ENCODE measurements at regions not wholly inside any gene's neighbourhood (a gene's known extent, or its start where the extent isn't known, plus 50 kb on each side); places are given as distances from the start of the nearest gene placed in this dataset.

GRCh38 chr13:40408602-40409001, 257.8 kb downstream of the FOXO1 start:
- no peak for DNase-seq (ENCODE audit: low spot score, unreplicated experiment)
- Mint-ChIP-seq H3K27me3 (peaks cover 6% of the 10 kb centered on the region), H3K4me3 (ENCODE audit: low read depth) (no peak overlapping the region), H3K36me3 (ENCODE audit: insufficient read depth) (no peaks in the 10 kb centered on the region), H3K4me1 (ENCODE audit: low read depth) (no peaks in the 10 kb centered on the region), H3K9me3 (ENCODE audit: low read depth) (peaks cover 3% of the 10 kb centered on the region), H3K27ac (no peak overlapping the region)
- TF ChIP-seq CTCF (IDR thresholded peaks at IDR 0.05; ENCODE audit: unreplicated experiment), result no peak

GRCh38 chr13:40409278-40409677, 257.2 kb downstream of the FOXO1 start:
- no peak for TF ChIP-seq CTCF (IDR thresholded peaks at IDR 0.05; ENCODE audit: unreplicated experiment)
- Mint-ChIP-seq H3K9me3 (ENCODE audit: low read depth) (peaks cover 3% of the 10 kb centered on the region), H3K4me1 (ENCODE audit: low read depth) (no peaks in the 10 kb centered on the region), H3K27me3 (peaks cover 6% of the 10 kb centered on the region), H3K27ac (no peak overlapping the region), H3K4me3 (ENCODE audit: low read depth) (no peak overlapping the region), H3K36me3 (ENCODE audit: insufficient read depth) (no peaks in the 10 kb centered on the region)
- no peak for DNase-seq (ENCODE audit: low spot score, unreplicated experiment)

- peaks cover 3% of the 10 kb centered on the region for H3K9me3 Mint-ChIP-seq (ENCODE audit: low read depth)
- H3K27me3 Mint-ChIP-seq, result peaks cover under 1% of the 10 kb centered on the region
- H3K4me1 Mint-ChIP-seq (ENCODE audit: low read depth), result no peaks in the 10 kb centered on the region
- no peak overlapping the region for H3K4me3 Mint-ChIP-seq (ENCODE audit: low read depth)
- TF ChIP-seq CTCF (IDR thresholded peaks at IDR 0.05; ENCODE audit: unreplicated experiment), result no peak
- no peak for DNase-seq (ENCODE audit: low spot score, unreplicated experiment)
- H3K27ac Mint-ChIP-seq, result no peak overlapping the region
- H3K36me3 Mint-ChIP-seq (ENCODE audit: insufficient read depth), result no peaks in the 10 kb centered on the region
Observed at GRCh38 chr13:40410315-40410714, 256.1 kb downstream of the FOXO1 start.

- Mint-ChIP-seq H3K27me3 (no peaks in the 10 kb centered on the region), H3K36me3 (ENCODE audit: insufficient read depth) (no peaks in the 10 kb centered on the region), H3K9me3 (ENCODE audit: low read depth) (peaks cover 3% of the 10 kb centered on the region), H3K4me3 (ENCODE audit: low read depth) (no peak overlapping the region), H3K4me1 (ENCODE audit: low read depth) (no peaks in the 10 kb centered on the region), H3K27ac (no peak overlapping the region)
- no peak for TF ChIP-seq CTCF (IDR thresholded peaks at IDR 0.05; ENCODE audit: unreplicated experiment)
- no peak for DNase-seq (ENCODE audit: low spot score, unreplicated experiment)
Observed at GRCh38 chr13:40420160-40420740, 246.2 kb downstream of the FOXO1 start.

DNA sequence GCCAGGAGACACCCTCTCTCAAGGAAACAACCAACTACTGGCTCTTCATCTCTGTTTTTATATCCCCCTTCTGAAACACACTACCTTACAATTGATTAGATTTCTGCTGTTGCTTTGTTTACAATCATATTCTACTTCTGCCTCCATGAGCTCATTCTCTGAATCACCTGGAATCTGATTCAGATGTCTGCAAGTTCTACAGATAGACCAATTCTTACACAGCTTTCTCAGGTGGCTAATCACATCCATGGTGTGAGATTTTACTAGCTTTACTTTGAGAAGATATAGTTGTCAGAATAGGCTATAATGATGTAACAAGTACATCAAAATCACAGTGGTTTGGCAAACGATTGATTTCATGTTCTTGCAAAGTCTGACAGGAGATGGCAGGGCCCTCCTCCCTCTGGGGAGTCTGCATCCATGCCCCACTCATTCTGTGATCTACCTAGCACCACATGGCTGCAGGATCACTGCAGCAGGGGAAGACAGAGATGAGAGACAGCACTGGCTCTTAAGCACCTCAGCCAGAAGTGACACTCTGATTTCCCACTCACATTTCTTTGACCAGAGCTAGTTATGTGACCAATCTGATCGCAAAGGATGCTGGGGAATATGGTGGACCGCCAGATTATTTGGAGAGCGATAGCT, 243.7 kb downstream of the FOXO1 start:
- Mint-ChIP-seq H3K4me3 (ENCODE audit: low read depth) (no peak overlapping the region), H3K36me3 (ENCODE audit: insufficient read depth) (no peaks in the 10 kb centered on the region)
- no peak for TF ChIP-seq CTCF (IDR thresholded peaks at IDR 0.05; ENCODE audit: unreplicated experiment)

More for the DNA sequence above, 243.7 kb downstream of the FOXO1 start:
- no peak for DNase-seq (ENCODE audit: low spot score, unreplicated experiment)
- H3K9me3 Mint-ChIP-seq (ENCODE audit: low read depth), result no peaks in the 10 kb centered on the region
- no peaks in the 10 kb centered on the region for H3K4me1 Mint-ChIP-seq (ENCODE audit: low read depth)
- no peak overlapping the region for H3K27ac Mint-ChIP-seq
- H3K27me3 Mint-ChIP-seq, result no peaks in the 10 kb centered on the region
